HCT116 (cell line): ENCODE measurements at regions not wholly inside any gene's neighbourhood (a gene's known extent, or its start where the extent isn't known, plus 50 kb on each side); places are given as distances from the start of the nearest gene placed in this dataset.

Experiments
- ATAC-seq: fragments of 200-7000 bp; cut with Tn5 transposase; 2 replicates; pipeline ENCODE4 v1.9.1; 2020; ENCODE audit warnings: mild to moderate bottlenecking, moderate library complexity
- BruUV-seq: library from RNA; stranded (reverse); fragments of 400-500 nt; replicated peaks from 2 replicates; lab custom pipeline; 2021; lab: Mats Ljungman, UMichigan
- CTCF ChIA-PET: fragments of 300-600 bp; sonication (Branson Sonifier 250); formaldehyde crosslinking; loops from one replicate; lab custom pipeline; 2021; ENCODE audit warnings: antibody characterized with exemption; lab: Charles Lee
- POLR2A ChIA-PET: fragments of 300-600, 350-600 bp; sonication (Branson Sonifier 250); formaldehyde crosslinking; loops from one replicate; lab custom pipeline; 2021; ENCODE audit warnings: antibody characterized with exemption; lab: Charles Lee
- RAD21 ChIA-PET, 2 experiments: fragments of 300-600 bp; sonication (Branson Sonifier 250); formaldehyde crosslinking; loops; one replicate each; lab custom pipeline; 2023; ENCODE audit warnings: low total read pairs in 2 of 2; ENCODE audit not compliant: uncharacterized antibody in 2 of 2, unreplicated experiment in 2 of 2, low non-redundant PET in 1 of 2; lab: Charles Lee
- DNase-seq: peaks from one replicate; pipeline ENCODE4 v3.0.0-alpha.2; 2010; ENCODE audit warnings: low read depth, low spot score
- H2AFZ ChIP-seq: fragments of 200-600 bp; shearing (Covaris generic), sonication (generic); 2 replicates; pipeline ENCODE4 v1.6.1; 2017; ENCODE audit warnings: low read depth, mixed run types, mixed read lengths, antibody characterized with exemption, low read length; ENCODE audit not compliant: poor library complexity, severe bottlenecking
- H3K27ac ChIP-seq: 2 replicates; pipeline ENCODE4 v1.5.1; 2012; ENCODE audit warnings: low read depth, low read length
- H3K27me3 ChIP-seq: fragments of 200-600 bp; sonication (generic); 2 replicates; pipeline ENCODE4 v1.6.1; 2016; ENCODE audit warnings: mixed run types, low read length, mixed read lengths; ENCODE audit not compliant: insufficient read depth
- H3K36me3 ChIP-seq, 2 experiments: fragments of 200-500 bp in 1 of 2; fragments of 200-600 bp in 1 of 2; sonication (Bioruptor generic) in 1 of 2; sonication (generic) in 1 of 2; 2 replicates each; pipeline versions ENCODE4 v1.5.1 to v1.6.1; 2014 to 2016; ENCODE audit warnings: low read length in 2 of 2, inconsistent platforms in 1 of 2, mixed read lengths in 1 of 2, mixed run types in 1 of 2; ENCODE audit not compliant: insufficient read depth in 2 of 2, control insufficient read depth in 1 of 2
- H3K4me1 ChIP-seq, 2 experiments: fragments of 200-600 bp in 1 of 2; sonication (generic) in 1 of 2; 2 replicates each; pipeline versions ENCODE4 v1.5.1 to v1.6.1; 2012 to 2017; ENCODE audit warnings: low read length in 2 of 2, inconsistent platforms in 1 of 2, mild to moderate bottlenecking in 1 of 2, mixed read lengths in 1 of 2, mixed run types in 1 of 2, moderate library complexity in 1 of 2; ENCODE audit not compliant: insufficient read depth in 2 of 2, control insufficient read depth in 1 of 2
- H3K4me2 ChIP-seq: fragments of 200-600 bp; sonication (generic); 2 replicates; pipeline ENCODE4 v1.6.1; 2017; ENCODE audit warnings: mixed run types, low read length, mixed read lengths
- H3K4me3 ChIP-seq, 2 experiments: fragments of 200-600 bp in 1 of 2; sonication (generic) in 1 of 2; replicated peaks in 1 of 2; 2 replicates each; pipeline ENCODE4 v1.5.1; 2011 to 2016; ENCODE audit warnings: low read length in 2 of 2, control low read depth in 1 of 2, low read depth in 1 of 2, mild to moderate bottlenecking in 1 of 2, mixed read lengths in 1 of 2, mixed run types in 1 of 2
- H3K79me2 ChIP-seq: fragments of 200-600 bp; sonication (generic); 2 replicates; pipeline ENCODE4 v1.6.1; 2017; ENCODE audit warnings: mild to moderate bottlenecking, mixed run types, low read length, moderate library complexity, mixed read lengths; ENCODE audit not compliant: insufficient read depth
- H3K9ac ChIP-seq: fragments of 200-600 bp; sonication (generic); 2 replicates; pipeline ENCODE4 v1.6.1; 2016; ENCODE audit warnings: low read length, mixed read lengths
- H3K9me2 ChIP-seq: fragments of 200-600 bp; sonication (generic), shearing (Covaris generic); 2 replicates; pipeline ENCODE4 v1.6.1; 2017; ENCODE audit warnings: mixed run types, mild to moderate bottlenecking, moderate library complexity; ENCODE audit not compliant: insufficient read depth
- H3K9me3 ChIP-seq, 2 experiments: fragments of 200-500 bp in 1 of 2; fragments of 200-600 bp in 1 of 2; sonication (Bioruptor generic) in 1 of 2; sonication (generic) in 1 of 2; 2 replicates each; pipeline ENCODE4 v1.6.1; 2014 to 2017; ENCODE audit warnings: low read length in 2 of 2, mixed read lengths in 2 of 2, inconsistent platforms in 1 of 2, low read depth in 1 of 2, mild to moderate bottlenecking in 1 of 2, mixed run types in 1 of 2, moderate library complexity in 1 of 2; ENCODE audit not compliant: control insufficient read depth in 1 of 2, insufficient read depth in 1 of 2
- H4K20me1 ChIP-seq: fragments of 200-600 bp; sonication (generic), shearing (Covaris generic); 2 replicates; pipeline ENCODE4 v1.6.1; 2017; ENCODE audit warnings: mixed run types, mild to moderate bottlenecking, moderate library complexity; ENCODE audit not compliant: insufficient read depth
- ATF3 ChIP-seq: IDR thresholded peaks from 2 replicates; pipeline ENCODE4 v1.6.1; 2012
- CBX3 ChIP-seq: IDR thresholded peaks from 2 replicates; pipeline ENCODE4 v1.6.1; 2012; ENCODE audit warnings: low read depth
- CTCF ChIP-seq, 3 experiments: fragments of 200-600 bp in 1 of 3; sonication (generic) in 1 of 3; IDR thresholded peaks in 2 of 3; conservative IDR thresholded peaks in 1 of 3; 2 replicates each; pipeline ENCODE4 v1.5.1; 2012 to 2017; ENCODE audit warnings: low read depth in 2 of 3, low read length in 2 of 3, antibody characterized with exemption in 1 of 3, borderline replicate concordance in 1 of 3, control low read depth in 1 of 3, mild to moderate bottlenecking in 1 of 3, mixed read lengths in 1 of 3, mixed run types in 1 of 3, moderate library complexity in 1 of 3; ENCODE audit not compliant: insufficient read depth in 1 of 3
- EGR1 ChIP-seq: IDR thresholded peaks from 2 replicates; pipeline ENCODE4 v1.6.1; 2012; ENCODE audit warnings: low read depth
- EZH2 ChIP-seq: fragments of 200-600 bp; sonication (generic); IDR thresholded peaks from 2 replicates; pipeline ENCODE4 v1.6.1; 2017; ENCODE audit warnings: antibody characterized with exemption, mixed run types
- EZH2phosphoT487 ChIP-seq: fragments of 200-600 bp; IDR thresholded peaks from 2 replicates; pipeline ENCODE4 v1.6.1; 2018; ENCODE audit warnings: antibody characterized with exemption, borderline replicate concordance
- FOSL1 ChIP-seq: IDR thresholded peaks from 2 replicates; pipeline ENCODE4 v1.6.1; 2012; ENCODE audit warnings: low read depth
- JUND ChIP-seq: IDR thresholded peaks from 2 replicates; pipeline ENCODE4 v1.6.1; 2012
- MAX ChIP-seq: IDR thresholded peaks from 2 replicates; pipeline ENCODE4 v1.6.1; 2012
- POLR2AphosphoS5 ChIP-seq: IDR thresholded peaks from 2 replicates; pipeline ENCODE4 v1.6.1; 2011; ENCODE audit warnings: mild to moderate bottlenecking, low read depth, low read length, moderate library complexity
- RAD21 ChIP-seq: IDR thresholded peaks from 2 replicates; pipeline ENCODE4 v1.6.1; 2012; ENCODE audit warnings: low read depth, mild to moderate bottlenecking
- REST ChIP-seq: IDR thresholded peaks from 2 replicates; pipeline ENCODE4 v1.6.1; 2012; ENCODE audit warnings: low read depth
- SIN3A ChIP-seq: IDR thresholded peaks from 2 replicates; pipeline ENCODE4 v1.6.1; 2012; ENCODE audit warnings: low read depth
- SP1 ChIP-seq: IDR thresholded peaks from 2 replicates; pipeline ENCODE4 v1.6.1; 2012; ENCODE audit warnings: low read depth
- TCF7L2 ChIP-seq: IDR thresholded peaks from 2 replicates; pipeline ENCODE4 v1.7.0; 2011; ENCODE audit warnings: borderline replicate concordance, inconsistent platforms; ENCODE audit not compliant: insufficient read depth, insufficient read length; ENCODE audit errors: extremely low read depth
- YY1 ChIP-seq: IDR thresholded peaks from 2 replicates; pipeline ENCODE4 v1.6.1; 2011; ENCODE audit warnings: low read length, low read depth, moderate library complexity, mild to moderate bottlenecking; ENCODE audit not compliant: insufficient replicate concordance; ENCODE audit errors: extremely low read depth
- ZFX ChIP-seq: fragments of 450-650 bp; IDR thresholded peaks from 2 replicates; pipeline ENCODE4 v1.6.1; 2017
- ZNF274 ChIP-seq: fragments of 200-500 bp; sonication (Bioruptor generic); IDR thresholded peaks from 2 replicates; pipeline ENCODE4 v1.6.1; 2014; ENCODE audit warnings: mild to moderate bottlenecking, low read depth, low read length, inconsistent platforms
- intact Hi-C: fragments of 100-400 bp; cut with micrococcal nuclease; formaldehyde crosslinking; loops from 2 replicates; pipeline ENCODE4 v1.10.0; 2022
- TF ChIP-seq, protein P1 (sequence below): IDR thresholded peaks from 2 replicates; pipeline ENCODE4 v1.6.1; 2011; ENCODE audit warnings: mild to moderate bottlenecking, low read length, moderate library complexity; ENCODE audit not compliant: insufficient replicate concordance; ENCODE audit errors: extremely low read depth

GRCh38 chr6:140817176-140817575, 1315.5 kb upstream of the GJE1 start:
- RAD21 ChIA-PET = no interaction called here
- H2AFZ ChIP-seq = no peak overlapping the region
- H3K27ac ChIP-seq = no peak overlapping the region
- H4K20me1 ChIP-seq = no peaks in the 10 kb centered on the region
- DNase-seq (no peak), ATAC-seq (no peak)
- no peaks in the 10 kb centered on the region for H3K27me3 ChIP-seq
- H3K9me3 ChIP-seq = no peaks in the 10 kb centered on the region
- H3K9me2 ChIP-seq = no peaks in the 10 kb centered on the region
- no peak overlapping the region for H3K4me3 ChIP-seq
- POLR2A ChIA-PET = no interaction called here
- no peak overlapping the region for H3K4me2 ChIP-seq
- TF ChIP-seq ZNF274 = no peak
- TF ChIP-seq EZH2phosphoT487 = no peak
- TF ChIP-seq EZH2 = no peak
- no peak for TF ChIP-seq POLR2AphosphoS5
- TF ChIP-seq ATF3 = no peak
- TF ChIP-seq CTCF (IDR thresholded peaks at IDR 0.05 in 2 of 3, conservative IDR thresholded peaks at IDR 0.05 in 1 of 3; ENCODE audit: borderline replicate concordance in 1 of 3, insufficient read depth in 1 of 3, low read depth in 2 of 3, low read length in 2 of 3) = no peak
- no peak for TF ChIP-seq REST
- no peak for TF ChIP-seq CBX3
- TF ChIP-seq SP1 = no peak
- no peak for TF ChIP-seq SIN3A
- no peak for TF ChIP-seq JUND
- no peak for TF ChIP-seq TCF7L2
- TF ChIP-seq ZFX = no peak
- no peak for TF ChIP-seq MAX
- no peak for TF ChIP-seq EGR1
- no peak for TF ChIP-seq FOSL1
- TF ChIP-seq YY1 = no peak
- TF ChIP-seq, protein P1, sequence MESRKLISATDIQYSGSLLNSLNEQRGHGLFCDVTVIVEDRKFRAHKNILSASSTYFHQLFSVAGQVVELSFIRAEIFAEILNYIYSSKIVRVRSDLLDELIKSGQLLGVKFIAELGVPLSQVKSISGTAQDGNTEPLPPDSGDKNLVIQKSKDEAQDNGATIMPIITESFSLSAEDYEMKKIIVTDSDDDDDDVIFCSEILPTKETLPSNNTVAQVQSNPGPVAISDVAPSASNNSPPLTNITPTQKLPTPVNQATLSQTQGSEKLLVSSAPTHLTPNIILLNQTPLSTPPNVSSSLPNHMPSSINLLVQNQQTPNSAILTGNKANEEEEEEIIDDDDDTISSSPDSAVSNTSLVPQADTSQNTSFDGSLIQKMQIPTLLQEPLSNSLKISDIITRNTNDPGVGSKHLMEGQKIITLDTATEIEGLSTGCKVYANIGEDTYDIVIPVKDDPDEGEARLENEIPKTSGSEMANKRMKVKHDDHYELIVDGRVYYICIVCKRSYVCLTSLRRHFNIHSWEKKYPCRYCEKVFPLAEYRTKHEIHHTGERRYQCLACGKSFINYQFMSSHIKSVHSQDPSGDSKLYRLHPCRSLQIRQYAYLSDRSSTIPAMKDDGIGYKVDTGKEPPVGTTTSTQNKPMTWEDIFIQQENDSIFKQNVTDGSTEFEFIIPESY = no peak
- TF ChIP-seq RAD21 = no peak
- H3K4me1 ChIP-seq = no peaks in the 10 kb centered on the region
- no peak overlapping the region for H3K9ac ChIP-seq
- intact Hi-C loops = no loop called here
- CTCF ChIA-PET = no interaction called here
- BruUV-seq = no TSS peak
- H3K36me3 ChIP-seq = no peaks in the 10 kb centered on the region
- no peaks in the 10 kb centered on the region for H3K79me2 ChIP-seq
